ENCODE measurements at regions not wholly inside any gene's neighbourhood (a gene's known extent, or its start where the extent isn't known, plus 50 kb on each side); places are given as distances from the start of the nearest gene placed in this dataset.

DNA sequence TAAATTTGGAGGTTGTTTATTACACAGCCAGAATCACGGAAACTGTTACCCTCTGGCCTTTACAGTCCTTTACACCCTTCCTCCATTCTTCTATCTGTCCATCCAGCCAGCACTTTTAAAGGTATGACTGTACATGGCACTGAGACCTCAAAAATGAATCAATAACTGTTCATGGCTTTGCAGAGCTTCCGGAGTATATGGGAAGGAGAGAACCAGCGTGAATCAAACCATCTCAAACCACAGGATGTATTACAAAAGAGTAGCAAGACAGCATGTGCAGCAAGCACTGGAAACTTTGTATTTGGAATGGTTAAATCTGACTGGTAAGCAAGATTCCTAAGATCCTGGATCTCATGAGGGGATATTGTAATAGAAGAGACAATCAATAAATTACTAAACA, 228.5 kb upstream of the CASK start:
- FAIRE-seq (peak; percentile 13), DNase-seq (ENCODE audit: low read depth) (no peak)
- no peaks in the 10 kb centered on the region for H3K9me3 Mint-ChIP-seq (ENCODE audit: unreplicated experiment)
- no peak overlapping the region for H3K27ac Mint-ChIP-seq (ENCODE audit: unreplicated experiment)
- H3K4me3 Mint-ChIP-seq (ENCODE audit: unreplicated experiment), result no peak overlapping the region
- Histone ChIP-seq H3K36me3 (ENCODE audit: insufficient read depth, low read length) (no peaks in the 10 kb centered on the region), H3K9ac (ENCODE audit: low read length) (no peak overlapping the region), H3K27ac (ENCODE audit: low read depth, low read length) (no peak overlapping the region), H3K4me3 (ENCODE audit: insufficient read depth, low read depth, low read length) (no peak overlapping the region), H3K9me3 (ENCODE audit: insufficient read depth, low read depth, low read length) (no peaks in the 10 kb centered on the region), H3K4me1 (ENCODE audit: insufficient read depth, low read length) (no peaks in the 10 kb centered on the region), H3K4me2 (ENCODE audit: low read length) (no peak overlapping the region), H3K79me2 (ENCODE audit: insufficient read depth, low read length) (no peaks in the 10 kb centered on the region), H3K27me3 (ENCODE audit: insufficient read depth, low read length) (no peaks in the 10 kb centered on the region), H4K20me1 (ENCODE audit: insufficient read depth, low read length) (no peaks in the 10 kb centered on the region), H2AFZ (ENCODE audit: low read depth, low read length) (no peak overlapping the region)
- H3K4me1 Mint-ChIP-seq (ENCODE audit: low read depth, unreplicated experiment), result peaks cover 6% of the 10 kb centered on the region
- H3K36me3 Mint-ChIP-seq (ENCODE audit: low read depth, unreplicated experiment), result no peaks in the 10 kb centered on the region
- H3K27me3 Mint-ChIP-seq (ENCODE audit: low read depth, unreplicated experiment), result no peaks in the 10 kb centered on the region
- TF ChIP-seq, protein P1, sequence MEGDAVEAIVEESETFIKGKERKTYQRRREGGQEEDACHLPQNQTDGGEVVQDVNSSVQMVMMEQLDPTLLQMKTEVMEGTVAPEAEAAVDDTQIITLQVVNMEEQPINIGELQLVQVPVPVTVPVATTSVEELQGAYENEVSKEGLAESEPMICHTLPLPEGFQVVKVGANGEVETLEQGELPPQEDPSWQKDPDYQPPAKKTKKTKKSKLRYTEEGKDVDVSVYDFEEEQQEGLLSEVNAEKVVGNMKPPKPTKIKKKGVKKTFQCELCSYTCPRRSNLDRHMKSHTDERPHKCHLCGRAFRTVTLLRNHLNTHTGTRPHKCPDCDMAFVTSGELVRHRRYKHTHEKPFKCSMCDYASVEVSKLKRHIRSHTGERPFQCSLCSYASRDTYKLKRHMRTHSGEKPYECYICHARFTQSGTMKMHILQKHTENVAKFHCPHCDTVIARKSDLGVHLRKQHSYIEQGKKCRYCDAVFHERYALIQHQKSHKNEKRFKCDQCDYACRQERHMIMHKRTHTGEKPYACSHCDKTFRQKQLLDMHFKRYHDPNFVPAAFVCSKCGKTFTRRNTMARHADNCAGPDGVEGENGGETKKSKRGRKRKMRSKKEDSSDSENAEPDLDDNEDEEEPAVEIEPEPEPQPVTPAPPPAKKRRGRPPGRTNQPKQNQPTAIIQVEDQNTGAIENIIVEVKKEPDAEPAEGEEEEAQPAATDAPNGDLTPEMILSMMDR (IDR thresholded peaks at IDR 0.05; ENCODE audit: insufficient read depth, low read depth, low read length), result no peak
- TF ChIP-seq EZH2 (IDR thresholded peaks at IDR 0.05; ENCODE audit: insufficient read depth, low read length), result no peak

- Mint-ChIP-seq H3K27me3 (ENCODE audit: low read depth, unreplicated experiment) (no peaks in the 10 kb centered on the region), H3K36me3 (ENCODE audit: low read depth, unreplicated experiment) (no peaks in the 10 kb centered on the region), H3K4me3 (ENCODE audit: unreplicated experiment) (no peak overlapping the region), H3K9me3 (ENCODE audit: unreplicated experiment) (no peaks in the 10 kb centered on the region), H3K27ac (ENCODE audit: unreplicated experiment) (no peak overlapping the region), H3K4me1 (ENCODE audit: low read depth, unreplicated experiment) (peaks cover 6% of the 10 kb centered on the region)
- H3K4me1 ChIP-seq (ENCODE audit: insufficient read depth, low read length), result no peaks in the 10 kb centered on the region
- H4K20me1 ChIP-seq (ENCODE audit: insufficient read depth, low read length), result no peaks in the 10 kb centered on the region
- TF ChIP-seq EZH2 (IDR thresholded peaks at IDR 0.05; ENCODE audit: insufficient read depth, low read length), result no peak
- TF ChIP-seq, protein P1 (IDR thresholded peaks at IDR 0.05; ENCODE audit: insufficient read depth, low read depth, low read length), result no peak
- FAIRE-seq (no peak), DNase-seq (ENCODE audit: low read depth) (no peak)
- H2AFZ ChIP-seq (ENCODE audit: low read depth, low read length), result no peak overlapping the region
- H3K79me2 ChIP-seq (ENCODE audit: insufficient read depth, low read length), result no peaks in the 10 kb centered on the region
- H3K4me3 ChIP-seq (ENCODE audit: insufficient read depth, low read depth, low read length), result no peak overlapping the region
- no peak overlapping the region for H3K4me2 ChIP-seq (ENCODE audit: low read length)
- no peaks in the 10 kb centered on the region for H3K9me3 ChIP-seq (ENCODE audit: insufficient read depth, low read depth, low read length)
- H3K27me3 ChIP-seq (ENCODE audit: insufficient read depth, low read length), result no peaks in the 10 kb centered on the region
- H3K27ac ChIP-seq (ENCODE audit: low read depth, low read length), result no peak overlapping the region
- H3K36me3 ChIP-seq (ENCODE audit: insufficient read depth, low read length), result no peaks in the 10 kb centered on the region
- no peak overlapping the region for H3K9ac ChIP-seq (ENCODE audit: low read length)
These were observed 226.4 kb upstream of the CASK start for GRCh38 chrX:42149765-42150164.

DNA sequence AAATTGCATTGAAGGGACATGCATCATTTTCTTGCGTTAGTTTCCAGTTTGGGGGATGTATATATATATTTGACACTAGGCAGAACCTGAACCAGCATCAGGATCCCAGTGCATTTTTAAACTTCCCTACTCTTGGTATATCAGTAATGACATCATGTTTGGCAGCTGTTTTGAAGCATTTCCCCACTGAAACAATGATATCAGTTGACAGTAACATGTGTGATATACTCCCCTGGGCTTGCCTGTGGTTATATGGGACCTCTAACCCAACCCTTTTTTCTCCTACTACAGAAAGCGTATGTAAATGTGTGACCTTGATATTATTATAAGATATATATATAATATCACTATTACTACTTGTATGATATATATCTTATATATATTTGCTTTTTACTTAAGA, 225.9 kb upstream of the CASK start:
- Histone ChIP-seq H3K9me3 (ENCODE audit: insufficient read depth, low read depth, low read length) (no peaks in the 10 kb centered on the region), H4K20me1 (ENCODE audit: insufficient read depth, low read length) (no peaks in the 10 kb centered on the region), H3K27ac (ENCODE audit: low read depth, low read length) (no peak overlapping the region), H3K4me3 (ENCODE audit: insufficient read depth, low read depth, low read length) (no peak overlapping the region), H3K79me2 (ENCODE audit: insufficient read depth, low read length) (no peaks in the 10 kb centered on the region), H3K9ac (ENCODE audit: low read length) (no peak overlapping the region), H3K4me1 (ENCODE audit: insufficient read depth, low read length) (no peaks in the 10 kb centered on the region), H3K27me3 (ENCODE audit: insufficient read depth, low read length) (no peaks in the 10 kb centered on the region), H3K36me3 (ENCODE audit: insufficient read depth, low read length) (no peaks in the 10 kb centered on the region), H3K4me2 (ENCODE audit: low read length) (no peak overlapping the region), H2AFZ (ENCODE audit: low read depth, low read length) (no peak overlapping the region)
- no peak for TF ChIP-seq EZH2 (IDR thresholded peaks at IDR 0.05; ENCODE audit: insufficient read depth, low read length)
- TF ChIP-seq, protein P1 (IDR thresholded peaks at IDR 0.05; ENCODE audit: insufficient read depth, low read depth, low read length), result no peak
- H3K27me3 Mint-ChIP-seq (ENCODE audit: low read depth, unreplicated experiment), result no peaks in the 10 kb centered on the region
- H3K27ac Mint-ChIP-seq (ENCODE audit: unreplicated experiment), result no peak overlapping the region
- H3K9me3 Mint-ChIP-seq (ENCODE audit: unreplicated experiment), result no peaks in the 10 kb centered on the region
- H3K4me1 Mint-ChIP-seq (ENCODE audit: low read depth, unreplicated experiment), result peaks cover 6% of the 10 kb centered on the region
- DNase-seq (ENCODE audit: low read depth), result no peak
- no peak overlapping the region for H3K4me3 Mint-ChIP-seq (ENCODE audit: unreplicated experiment)
- H3K36me3 Mint-ChIP-seq (ENCODE audit: low read depth, unreplicated experiment), result no peaks in the 10 kb centered on the region
- FAIRE-seq, result no peak
